NCI-H774 (cell line): ENCODE measurements at regions not wholly inside any gene's neighbourhood (a gene's known extent, or its start where the extent isn't known, plus 50 kb on each side); places are given as distances from the start of the nearest gene placed in this dataset.

Experiments used
- DNase-seq: peaks from one replicate; lab custom pipeline; 2025; lab: John Stamatoyannopoulos, UW

DNA sequence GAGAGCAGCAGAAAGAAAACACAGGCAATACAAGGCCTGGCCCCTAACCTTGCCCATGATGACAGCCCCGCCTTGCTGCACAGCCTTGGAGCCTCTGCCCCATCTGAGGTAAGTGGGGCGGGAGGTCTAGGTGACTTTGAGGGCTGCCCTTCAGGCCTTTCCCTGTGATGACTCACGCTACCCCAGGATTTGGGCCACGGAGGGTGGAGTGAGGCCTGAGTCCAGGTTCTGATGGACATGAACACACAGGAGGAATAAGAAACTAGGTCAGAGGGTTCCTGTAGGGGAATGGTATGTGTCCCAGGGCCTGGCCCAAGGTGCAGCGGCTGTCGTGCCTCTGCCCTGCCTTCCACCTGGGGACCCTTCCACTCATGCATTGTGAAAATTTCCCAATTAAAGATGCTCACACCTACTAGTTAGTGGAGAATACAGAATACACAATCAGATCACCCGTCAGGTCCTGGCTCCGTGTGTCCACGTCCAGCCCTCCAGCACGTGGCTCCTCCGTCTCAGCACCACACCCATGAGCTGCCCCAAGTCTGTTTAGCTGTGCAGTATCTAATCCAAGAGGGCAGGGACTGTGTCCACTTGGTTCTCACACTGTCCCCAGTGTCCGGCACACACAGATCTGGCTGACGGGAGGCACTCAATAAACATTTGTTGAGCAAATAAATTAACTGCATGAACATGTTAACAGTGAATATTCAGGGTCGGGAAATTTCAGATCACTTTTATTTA lies 111.0 kb downstream of the CHST1 start:
- DNase-seq = no peak

DNA sequence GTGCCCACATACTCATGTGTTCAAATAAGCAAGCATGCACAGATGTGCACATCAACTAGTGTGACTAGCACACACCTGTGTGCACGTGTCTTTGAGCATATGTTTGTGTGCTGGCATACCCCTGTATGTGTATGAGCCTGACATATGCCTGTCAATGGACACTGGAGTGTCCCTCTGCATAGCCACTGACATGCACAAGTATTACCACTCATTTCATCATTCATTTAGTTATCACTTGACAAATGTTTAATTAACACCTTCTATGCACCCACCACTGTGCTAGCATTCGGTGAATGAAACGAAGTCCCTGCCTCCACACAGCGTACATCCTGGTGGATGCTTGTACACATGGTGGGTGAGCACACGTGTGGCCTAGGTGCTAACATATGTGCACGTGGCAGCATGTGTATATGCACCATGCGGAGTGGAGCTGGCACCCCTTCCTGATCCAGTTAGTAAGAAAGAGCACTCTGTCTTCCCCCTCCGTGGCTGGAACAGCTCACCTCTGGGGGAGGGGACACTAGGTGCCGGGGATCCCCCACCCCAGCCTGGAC lies 112.0 kb downstream of the CHST1 start:
- DNase-seq = no peak

- no peak for DNase-seq
Observed at GRCh38 chr11:45551191-45551713, 114.2 kb downstream of the CHST1 start.

DNA sequence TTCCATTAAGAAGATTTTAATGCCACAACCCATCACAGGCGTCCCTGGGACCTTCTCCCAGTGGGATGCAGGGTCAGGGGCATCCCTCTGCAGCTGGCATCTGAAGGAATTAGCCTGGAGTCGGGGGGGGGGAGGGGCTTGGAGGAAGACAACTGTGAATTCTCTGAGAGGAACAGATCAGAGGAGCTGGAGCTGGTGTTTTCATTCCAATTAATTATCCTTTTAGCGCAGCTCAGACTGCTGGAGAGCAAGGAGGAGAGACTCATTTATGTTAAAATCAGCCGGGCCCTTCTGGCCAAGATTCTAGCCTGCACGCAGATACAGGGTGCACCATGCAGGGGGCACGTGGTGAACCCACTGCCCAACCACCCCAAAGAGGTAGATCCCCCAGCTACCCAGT lies 116.2 kb downstream of the CHST1 start:
- no peak for DNase-seq

DNA sequence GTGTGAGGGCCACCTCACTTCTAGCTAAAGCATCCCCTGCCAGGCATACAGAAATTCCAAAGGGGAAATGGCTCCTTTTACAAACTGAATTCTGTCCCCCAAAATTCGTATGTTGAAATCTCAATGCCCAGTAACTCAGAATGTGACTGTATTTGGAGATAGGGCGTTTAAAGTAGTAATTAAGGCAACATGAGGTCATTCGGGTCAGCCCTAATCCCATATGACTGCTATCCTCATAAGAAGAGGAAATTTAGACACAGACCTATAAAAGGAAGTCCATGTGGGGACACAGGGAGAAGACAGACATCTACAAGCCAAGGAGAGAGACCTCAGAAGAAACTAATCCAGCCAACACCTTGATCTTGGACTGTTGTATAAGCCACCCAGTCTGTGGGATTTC lies 119.1 kb downstream of the CHST1 start:
- no peak for DNase-seq

- no peak for DNase-seq
Observed at GRCh38 chr11:45544826-45545225, 120.6 kb downstream of the CHST1 start.

DNA sequence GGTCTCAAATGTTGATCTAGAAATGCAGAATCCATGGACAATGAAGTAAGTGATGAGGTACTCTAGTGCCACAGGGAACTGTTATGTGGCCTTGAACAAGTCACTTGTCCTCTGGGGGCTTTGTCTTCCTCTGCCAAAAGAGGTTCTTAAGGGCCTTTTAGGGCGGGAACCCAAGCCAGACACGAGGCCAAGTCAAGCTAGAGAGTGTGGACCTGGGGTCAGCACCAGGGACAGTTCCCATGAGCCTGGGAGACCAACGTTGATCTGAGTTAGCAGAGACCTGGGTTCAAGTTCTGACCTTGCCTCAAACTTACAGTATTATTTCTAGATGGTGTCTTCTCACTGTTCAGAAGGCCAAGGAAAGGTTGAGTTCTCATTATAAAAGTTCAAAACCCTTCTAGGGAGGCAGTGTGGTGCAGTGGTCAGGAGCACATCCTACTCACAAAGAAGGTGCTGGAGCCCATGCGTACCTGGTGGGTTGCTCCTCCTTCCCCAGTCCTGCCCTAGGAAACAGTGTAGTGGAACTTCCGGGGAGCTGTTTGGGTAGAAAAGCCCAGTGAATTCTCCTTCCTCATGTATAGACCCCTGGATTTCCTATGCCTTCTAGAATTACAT lies 121.5 kb downstream of the CHST1 start:
- DNase-seq = no peak

GRCh38 chr11:45543081-45543480 lies 122.3 kb downstream of the CHST1 start:
- DNase-seq = no peak

DNA sequence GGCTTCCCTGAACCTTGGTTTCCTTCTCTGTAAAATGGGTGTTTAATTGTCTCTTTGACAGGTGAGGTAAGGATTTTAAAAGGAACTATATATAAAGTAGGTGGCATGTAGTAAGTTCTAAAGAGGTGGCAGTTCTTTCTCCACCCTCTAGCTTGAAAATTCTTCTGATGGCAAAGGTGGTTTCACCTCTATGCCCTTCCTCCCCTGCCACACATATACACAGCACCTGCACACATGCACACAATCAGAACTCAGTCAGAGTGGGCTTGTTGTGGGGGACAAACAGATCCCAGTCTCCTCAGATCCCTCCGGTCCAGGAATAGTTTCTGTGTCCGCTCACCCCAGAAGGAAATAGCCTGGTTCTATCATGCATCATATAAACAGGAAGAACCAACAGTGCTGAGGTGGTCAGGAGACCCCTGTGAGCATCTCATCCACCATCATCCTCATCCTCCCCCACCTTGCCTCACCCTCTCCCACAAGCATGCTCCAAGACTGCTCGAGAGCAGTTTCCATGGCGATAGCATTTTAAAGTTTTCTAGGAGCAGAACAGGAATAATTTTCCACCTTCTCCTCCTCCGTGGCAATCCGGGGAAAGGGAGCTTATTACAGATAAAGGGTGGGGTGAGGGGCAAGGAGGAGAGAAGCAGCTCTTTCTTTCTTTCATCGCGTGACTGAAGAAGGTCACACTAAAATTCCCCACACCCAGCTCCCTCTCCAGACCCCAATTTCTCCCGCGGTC lies 123.6 kb downstream of the CHST1 start:
- DNase-seq = no peak

DNA sequence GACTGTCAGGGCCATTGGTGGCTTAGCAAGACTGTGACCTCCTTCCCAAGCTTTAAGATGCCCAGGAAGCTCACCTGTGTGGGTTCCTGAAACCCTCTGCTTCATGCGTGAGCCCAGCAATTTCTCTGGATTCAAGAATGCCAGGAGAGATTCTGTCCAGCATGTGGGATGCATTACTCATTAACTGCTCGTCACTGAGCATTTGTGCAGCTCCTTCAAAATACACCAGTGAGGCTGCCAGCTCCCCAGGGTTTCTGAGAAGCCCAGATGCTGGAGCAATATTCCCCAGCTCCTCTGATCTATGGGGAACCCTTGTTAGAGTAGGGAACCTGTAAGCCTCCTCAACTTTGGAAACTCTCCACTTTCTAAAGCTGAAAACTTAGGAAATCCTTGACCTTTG lies 126.5 kb downstream of the CHST1 start:
- no peak for DNase-seq

DNA sequence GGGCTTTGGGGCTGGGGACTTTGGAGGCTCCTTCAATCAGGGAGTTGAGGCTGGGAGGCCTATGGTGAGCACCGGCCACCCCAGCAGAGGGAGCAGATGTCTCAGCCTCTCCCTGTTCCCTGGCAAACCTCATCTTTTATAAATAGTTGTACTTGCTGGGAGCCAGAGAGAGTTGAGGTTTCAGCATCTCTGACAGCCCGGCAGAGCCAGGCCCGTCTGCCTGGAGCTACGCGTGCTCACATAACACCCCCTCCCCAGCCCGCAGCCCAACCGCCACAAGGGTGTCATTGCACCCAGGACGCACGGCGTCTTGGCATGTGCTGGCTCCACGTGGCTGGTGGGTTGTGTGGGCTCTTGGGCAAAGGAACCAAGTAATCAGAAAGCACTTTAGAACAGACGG lies 127.1 kb downstream of the CHST1 start:
- DNase-seq = no peak

- DNase-seq = no peak
Observed at GRCh38 chr11:45537614-45538013, 127.8 kb downstream of the CHST1 start.

DNA sequence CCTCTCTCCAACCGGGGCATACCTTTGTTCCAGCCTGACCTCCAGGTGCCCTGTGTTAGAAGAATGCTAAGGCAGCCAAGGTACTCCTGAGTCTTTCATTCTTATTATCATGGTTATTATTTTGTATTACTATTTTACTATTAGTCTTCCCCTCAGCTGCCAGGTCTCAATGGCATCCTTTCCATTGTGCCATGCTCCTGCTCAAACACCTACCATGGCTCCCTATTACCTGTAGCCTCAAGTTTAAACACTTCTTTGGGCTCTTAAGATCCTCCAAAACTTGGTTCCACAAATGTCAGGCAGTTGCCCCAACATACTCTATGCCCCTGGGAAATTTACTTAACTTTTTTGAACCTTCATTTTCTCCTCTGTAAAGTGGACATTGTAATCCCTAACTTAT lies 130.4 kb downstream of the CHST1 start:
- no peak for DNase-seq

DNA sequence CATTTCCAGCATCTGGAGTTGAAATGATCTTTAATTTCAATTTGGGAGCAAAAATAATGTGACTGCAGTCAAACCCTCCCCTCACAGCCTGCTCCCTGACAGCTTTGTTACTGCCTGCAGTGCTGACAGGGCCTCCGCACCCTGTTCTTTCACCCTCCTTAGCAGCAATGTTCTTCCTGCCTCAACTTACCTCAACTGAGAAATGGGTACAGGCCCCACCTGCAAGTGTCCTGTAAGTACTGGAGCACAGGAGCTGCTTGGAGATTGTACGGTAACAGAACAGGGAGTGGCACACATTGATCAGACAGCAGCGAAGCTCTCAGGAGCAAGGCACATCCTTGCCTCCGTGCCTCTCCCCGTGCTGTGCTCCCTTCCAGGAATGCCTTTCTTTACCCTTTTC lies 131.3 kb downstream of the CHST1 start:
- no peak for DNase-seq

GRCh38 chr11:45532546-45532945 lies 132.9 kb downstream of the CHST1 start:
- DNase-seq = no peak

- peak; percentile 14 for DNase-seq
Observed at GRCh38 chr11:45530776-45531175, 134.6 kb downstream of the CHST1 start.

- DNase-seq = no peak
Observed at GRCh38 chr11:45530111-45530510, 135.3 kb downstream of the CHST1 start.

GRCh38 chr11:45528435-45528834 lies 137.0 kb downstream of the CHST1 start:
- no peak for DNase-seq

DNA sequence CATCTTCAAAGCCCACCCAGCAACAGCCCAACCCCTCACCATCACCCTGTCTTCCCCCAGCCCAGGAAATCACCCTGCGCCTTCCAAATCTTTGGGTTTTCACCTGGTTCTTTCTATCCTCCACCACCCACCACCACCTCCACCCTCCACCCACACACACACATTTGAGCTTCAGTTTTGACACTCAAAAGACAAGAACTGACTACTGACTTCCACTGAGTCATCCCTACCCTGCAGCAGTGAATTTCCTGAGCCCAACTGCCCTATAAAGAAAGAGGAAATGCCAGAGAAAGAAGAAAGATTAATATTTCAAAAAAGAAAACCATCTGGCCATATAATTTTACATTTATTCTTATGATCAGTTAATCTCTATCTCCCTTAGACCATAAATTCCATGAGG lies 137.5 kb downstream of the CHST1 start:
- no peak for DNase-seq

DNA sequence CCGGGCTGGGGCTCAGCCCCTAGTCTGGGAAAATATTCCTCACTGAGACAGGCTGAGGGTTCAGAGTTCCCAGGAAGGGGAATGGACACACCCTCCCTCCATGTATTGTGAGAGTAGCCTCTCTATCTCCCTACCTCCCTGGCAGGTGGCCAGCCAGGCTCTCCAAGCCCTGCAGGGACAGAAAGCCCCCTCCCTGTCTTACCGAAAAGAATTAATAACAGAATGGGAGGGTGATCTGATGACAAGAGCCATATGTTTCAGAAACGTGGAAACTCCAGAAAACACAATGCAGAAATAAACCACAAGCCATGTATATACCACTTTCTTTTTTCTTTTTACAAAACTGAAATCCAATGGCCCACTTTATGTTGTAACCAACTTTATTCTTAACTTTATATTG lies 140.0 kb downstream of the CHST1 start:
- no peak for DNase-seq

DNA sequence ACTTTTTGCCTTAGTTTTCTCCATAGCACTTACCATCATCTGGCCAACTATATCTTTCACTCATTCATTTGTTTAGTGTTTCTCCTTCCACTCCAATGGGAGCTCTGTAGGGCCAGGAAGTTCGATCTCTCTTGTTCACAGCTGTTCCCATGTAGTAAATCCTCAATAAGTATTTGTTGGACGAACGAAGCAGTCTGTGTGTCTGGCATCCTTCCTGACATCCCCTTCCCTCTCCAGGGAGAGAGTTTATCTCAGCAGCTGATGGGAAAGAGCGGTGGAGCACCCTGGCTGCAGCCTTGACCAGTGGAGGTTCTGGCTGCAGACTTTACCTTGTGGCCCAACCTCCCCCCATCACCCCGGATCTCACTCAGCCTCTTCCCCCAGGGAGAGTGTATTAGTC lies 141.7 kb downstream of the CHST1 start:
- no peak for DNase-seq

DNA sequence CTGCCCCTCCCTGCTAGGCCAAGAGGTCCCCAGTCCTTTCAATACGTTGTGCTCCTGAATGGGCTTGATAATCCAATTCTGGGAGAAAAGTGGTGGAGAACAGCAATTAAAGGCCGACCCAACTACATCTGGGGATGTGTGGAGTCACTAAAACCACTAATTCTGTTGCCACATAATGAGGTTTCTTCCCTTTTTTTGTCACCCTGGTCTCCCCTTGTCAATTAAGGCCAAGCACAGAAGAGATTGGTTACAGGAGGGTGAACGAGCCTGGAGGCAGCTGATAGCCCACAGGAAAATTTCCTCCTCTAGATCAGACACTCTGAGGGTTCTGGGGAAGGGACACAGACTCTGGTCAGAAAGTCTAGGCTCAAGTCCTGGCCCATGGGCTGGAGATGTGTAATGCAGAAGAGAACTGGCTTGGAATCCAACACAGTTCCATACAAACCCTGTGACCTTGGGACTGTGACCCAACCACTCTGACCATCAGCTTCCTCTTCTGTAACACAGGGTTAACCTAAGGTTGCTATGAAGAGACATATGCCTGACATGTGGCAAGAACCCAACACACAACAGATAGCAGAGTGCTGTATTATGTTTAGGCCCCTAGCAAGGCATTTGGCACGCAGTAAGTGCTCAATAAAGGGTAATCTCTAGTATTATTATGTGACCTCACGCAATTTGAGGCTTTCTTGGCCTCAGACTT lies 146.4 kb downstream of the CHST1 start:
- DNase-seq = no peak
